Ascending aorta (tissue), 2 donors: ENCODE measurements at regions not wholly inside any gene's neighbourhood (a gene's known extent, or its start where the extent isn't known, plus 50 kb on each side); places are given as distances from the start of the nearest gene placed in this dataset.
"Not testable (repeated sequence)": the region's sequence is repeated elsewhere in the genome, so short reads cannot be mapped to it uniquely, and the experiment has no call there.

Source experiments
- DNase-seq, 2 donors: peaks; one replicate each; pipeline ENCODE4 v3.0.0-alpha.2; 2019; ENCODE audit warnings: low spot score in 2 of 2
- H3K27ac ChIP-seq, 2 donors: fragments of 200-600 bp; sonication (generic); one replicate each; pipeline ENCODE4 v1.5.1; 2016 to 2017; ENCODE audit warnings: mild to moderate bottlenecking in 1 of 2
- H3K27me3 ChIP-seq: fragments of 200-600 bp; sonication (generic); one replicate; pipeline ENCODE4 v1.5.1; 2017
- H3K36me3 ChIP-seq, 2 donors: fragments of 200-600 bp; sonication (generic); one replicate each; pipeline ENCODE4 v1.5.1; 2016
- H3K4me1 ChIP-seq, 2 donors: fragments of 200-600 bp; sonication (generic); one replicate each; pipeline ENCODE4 v1.5.1; 2016 to 2017; ENCODE audit warnings: mild to moderate bottlenecking in 1 of 2
- H3K4me3 ChIP-seq, 2 donors: fragments of 200-600 bp; sonication (generic); one replicate each; pipeline ENCODE4 v1.5.1; 2016 to 2017; ENCODE audit warnings: mild to moderate bottlenecking in 1 of 2
- H3K9me3 ChIP-seq, 2 donors: fragments of 200-600 bp; sonication (generic); one replicate each; pipeline ENCODE4 v1.5.1; 2016
- intact Hi-C: fragments of 100-400 bp; cut with DNase I; formaldehyde crosslinking; loops from one replicate; pipeline ENCODE4 v1.15.1; 2023
- TF ChIP-seq, protein P1 (sequence below), 3 experiments: fragments of 200-600 bp in 2 of 3; fragments of 450-650 bp in 1 of 3; sonication (generic) in 2 of 3; IDR thresholded peaks; one replicate each; pipeline ENCODE4 v1.5.1; 2016 to 2019; ENCODE audit warnings: antibody characterized with exemption in 3 of 3, mild to moderate bottlenecking in 1 of 3, moderate library complexity in 1 of 3

DNA sequence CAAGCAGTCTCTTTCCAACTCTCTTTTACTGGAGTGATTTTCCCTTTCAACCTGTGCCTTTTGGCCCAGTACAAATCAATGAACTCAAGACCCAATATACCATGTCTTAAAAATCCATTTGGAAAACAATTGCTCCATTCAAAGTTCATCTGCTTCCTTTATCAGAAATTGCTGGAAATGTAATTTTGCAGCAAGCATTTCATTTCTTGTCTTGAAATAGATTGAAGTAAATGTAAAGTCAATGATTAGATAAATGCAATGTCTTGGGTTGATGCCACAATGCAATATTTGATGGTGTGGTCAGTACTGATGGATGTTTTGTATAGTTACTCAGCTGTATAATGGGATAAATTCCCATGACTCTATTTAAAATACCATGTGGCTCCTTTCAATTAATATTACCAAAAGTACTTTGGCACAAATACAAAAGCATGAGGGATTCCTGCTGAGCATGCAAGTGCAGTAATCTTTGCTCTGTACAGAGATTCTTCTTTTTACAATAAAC is 707.7 kb upstream of the NOVA1 start:
- Histone ChIP-seq H3K9me3 (peaks cover 0 to 3% of the 10 kb centered on the region in 2 donors), H3K4me1 (no peaks in the 10 kb centered on the region), H3K4me3 (no peak overlapping the region), H3K27me3 (no peaks in the 10 kb centered on the region), H3K27ac (no peak overlapping the region), H3K36me3 (no peaks in the 10 kb centered on the region)
- TF ChIP-seq, protein P1, sequence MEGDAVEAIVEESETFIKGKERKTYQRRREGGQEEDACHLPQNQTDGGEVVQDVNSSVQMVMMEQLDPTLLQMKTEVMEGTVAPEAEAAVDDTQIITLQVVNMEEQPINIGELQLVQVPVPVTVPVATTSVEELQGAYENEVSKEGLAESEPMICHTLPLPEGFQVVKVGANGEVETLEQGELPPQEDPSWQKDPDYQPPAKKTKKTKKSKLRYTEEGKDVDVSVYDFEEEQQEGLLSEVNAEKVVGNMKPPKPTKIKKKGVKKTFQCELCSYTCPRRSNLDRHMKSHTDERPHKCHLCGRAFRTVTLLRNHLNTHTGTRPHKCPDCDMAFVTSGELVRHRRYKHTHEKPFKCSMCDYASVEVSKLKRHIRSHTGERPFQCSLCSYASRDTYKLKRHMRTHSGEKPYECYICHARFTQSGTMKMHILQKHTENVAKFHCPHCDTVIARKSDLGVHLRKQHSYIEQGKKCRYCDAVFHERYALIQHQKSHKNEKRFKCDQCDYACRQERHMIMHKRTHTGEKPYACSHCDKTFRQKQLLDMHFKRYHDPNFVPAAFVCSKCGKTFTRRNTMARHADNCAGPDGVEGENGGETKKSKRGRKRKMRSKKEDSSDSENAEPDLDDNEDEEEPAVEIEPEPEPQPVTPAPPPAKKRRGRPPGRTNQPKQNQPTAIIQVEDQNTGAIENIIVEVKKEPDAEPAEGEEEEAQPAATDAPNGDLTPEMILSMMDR (IDR thresholded peaks at IDR 0.05): no peak
- intact Hi-C loops: no loop called here
- DNase-seq: no peak

DNA sequence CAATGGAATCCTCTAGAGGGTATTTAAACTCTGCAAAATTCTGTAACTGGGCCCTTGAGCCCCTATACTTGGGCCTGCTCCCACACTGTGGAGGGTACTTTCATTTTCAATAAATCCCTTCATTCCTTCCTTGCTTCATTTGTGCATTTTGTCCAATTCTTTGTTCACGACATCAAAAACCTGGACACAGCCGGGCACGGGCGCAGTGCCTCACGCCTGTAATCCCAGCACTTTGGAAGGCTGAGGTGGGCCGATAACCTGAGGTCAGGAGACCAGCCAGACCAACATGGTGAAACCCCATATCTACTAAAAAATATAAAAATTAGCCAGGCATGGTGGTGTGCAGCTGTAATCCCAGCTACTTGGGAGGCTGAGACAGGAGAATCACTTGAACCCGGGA is 714.9 kb upstream of the NOVA1 start:
- H3K27me3 ChIP-seq, H3K4me1 ChIP-seq, intact Hi-C loops, H3K4me3 ChIP-seq, H3K36me3 ChIP-seq, DNase-seq, H3K9me3 ChIP-seq, H3K27ac ChIP-seq: not testable (repeated sequence)

DNA sequence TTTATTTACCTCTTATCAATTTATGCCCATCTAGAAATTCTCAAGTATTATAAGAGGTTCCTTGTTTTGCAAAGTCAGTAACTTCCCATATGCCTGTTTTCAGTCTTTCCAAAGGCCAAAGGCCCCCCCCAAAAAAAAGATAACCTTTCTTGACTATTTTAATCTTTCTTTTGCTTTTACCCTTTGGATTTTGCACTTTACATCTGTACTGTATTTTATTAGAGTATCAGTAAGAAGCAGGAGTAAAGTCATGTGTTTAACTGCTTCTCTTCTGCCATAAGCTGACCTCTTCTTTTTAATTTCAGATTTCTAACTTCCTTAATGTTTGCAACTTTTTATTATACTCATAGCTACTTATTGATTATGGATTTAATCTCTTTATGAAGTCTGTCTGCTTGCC is 716.4 kb upstream of the NOVA1 start:
- DNase-seq: no peak
- no peak overlapping the region for H3K4me3 ChIP-seq
- no peaks in the 10 kb centered on the region for H3K4me1 ChIP-seq
- no peaks in the 10 kb centered on the region for H3K27me3 ChIP-seq
- TF ChIP-seq, protein P1 (IDR thresholded peaks at IDR 0.05): no peak
- no peaks in the 10 kb centered on the region for H3K36me3 ChIP-seq
- peaks cover 0 to 3% of the 10 kb centered on the region in 2 donors for H3K9me3 ChIP-seq
- intact Hi-C loops: no loop called here
- H3K27ac ChIP-seq: no peak overlapping the region

DNA sequence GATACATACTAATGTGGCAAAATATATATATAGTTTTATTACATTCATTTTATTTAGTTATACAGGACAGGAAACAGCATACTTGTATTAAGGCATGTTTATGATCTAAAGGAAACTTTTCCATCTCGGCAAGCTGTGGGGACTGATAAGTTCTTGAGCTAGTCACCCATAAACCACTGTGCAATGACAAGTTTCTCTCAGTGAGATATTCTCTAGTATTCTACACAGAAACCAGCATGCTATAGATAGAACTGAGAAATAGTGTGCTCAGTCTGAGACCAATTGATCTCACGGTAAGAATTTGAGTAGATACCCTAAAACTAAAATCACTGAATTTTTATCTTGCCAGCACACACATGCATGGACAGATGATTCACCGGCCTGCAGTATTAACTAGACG is 717.6 kb upstream of the NOVA1 start:
- H3K36me3 ChIP-seq: no peaks in the 10 kb centered on the region
- no peak overlapping the region for H3K27ac ChIP-seq
- TF ChIP-seq, protein P1 (IDR thresholded peaks at IDR 0.05): no peak
- H3K4me3 ChIP-seq: no peak overlapping the region
- intact Hi-C loops: no loop called here
- DNase-seq: no peak
- no peaks in the 10 kb centered on the region for H3K9me3 ChIP-seq
- no peaks in the 10 kb centered on the region for H3K4me1 ChIP-seq
- no peaks in the 10 kb centered on the region for H3K27me3 ChIP-seq

DNA sequence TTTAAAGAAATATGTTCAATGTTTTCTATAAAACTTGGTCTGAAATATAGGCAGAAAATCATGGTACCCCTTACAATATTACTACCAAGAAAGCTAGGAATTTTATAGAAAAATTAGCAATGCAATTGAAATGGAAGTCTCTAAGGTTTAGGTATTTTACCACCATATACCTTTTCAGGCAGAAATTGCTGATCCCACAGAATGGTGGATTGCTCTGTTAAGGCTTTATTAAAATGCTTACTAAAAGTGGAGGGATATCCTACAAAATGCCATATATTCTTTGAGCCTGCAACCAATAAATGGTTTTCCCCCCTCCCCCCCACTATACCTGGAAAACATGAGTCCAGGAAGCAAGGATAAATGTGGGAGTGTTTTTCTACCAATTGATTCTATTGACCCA is 718.1 kb upstream of the NOVA1 start:
- Histone ChIP-seq H3K4me1 (no peaks in the 10 kb centered on the region), H3K9me3 (no peaks in the 10 kb centered on the region), H3K27me3 (no peaks in the 10 kb centered on the region), H3K4me3 (no peak overlapping the region), H3K36me3 (no peaks in the 10 kb centered on the region), H3K27ac (no peak overlapping the region)
- DNase-seq: no peak
- TF ChIP-seq, protein P1 (IDR thresholded peaks at IDR 0.05): no peak
- intact Hi-C loops: no loop called here

DNA sequence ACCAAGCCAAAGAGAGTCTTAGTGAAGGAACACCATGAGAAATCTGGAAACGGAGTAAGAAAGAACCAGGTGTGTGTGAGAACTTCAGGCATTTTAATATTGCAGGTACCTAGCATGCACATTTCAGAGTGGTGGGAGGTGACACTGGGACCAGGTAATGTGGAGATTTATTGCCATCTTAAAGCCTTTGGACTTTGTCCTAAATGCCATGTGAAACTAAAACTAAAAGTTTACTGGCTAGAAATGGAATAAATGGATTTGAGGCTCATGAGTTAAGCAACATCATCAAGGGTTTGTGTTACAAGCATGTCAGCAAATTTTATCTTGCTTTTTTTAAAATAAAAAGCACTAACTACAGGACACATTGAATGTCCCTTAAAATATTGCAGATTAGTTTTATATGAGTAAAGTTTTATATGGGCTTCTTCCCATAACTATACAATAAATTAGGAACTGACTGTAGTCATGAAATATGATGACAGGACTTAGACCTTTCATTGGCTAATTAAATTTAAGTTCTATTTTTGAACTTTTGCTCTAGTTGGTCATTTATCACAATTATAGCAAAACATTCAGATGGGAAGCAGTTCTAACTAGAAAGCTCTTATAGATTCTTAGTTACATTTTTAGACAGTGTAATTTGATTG is 721.1 kb upstream of the NOVA1 start:
- Histone ChIP-seq H3K27me3 (no peaks in the 10 kb centered on the region), H3K27ac (no peak overlapping the region), H3K9me3 (no peaks in the 10 kb centered on the region), H3K4me3 (no peak overlapping the region), H3K4me1 (no peaks in the 10 kb centered on the region), H3K36me3 (no peaks in the 10 kb centered on the region)
- intact Hi-C loops: no loop called here
- TF ChIP-seq, protein P1 (IDR thresholded peaks at IDR 0.05): no peak
- no peak for DNase-seq
